Nephron (organoid): ENCODE measurements at regions not wholly inside any gene's neighbourhood (a gene's known extent, or its start where the extent isn't known, plus 50 kb on each side); places are given as distances from the start of the nearest gene placed in this dataset.
A peak's percentile ranks its signal among the peaks of the same experiment; 100 is the strongest.
"Not testable (repeated sequence)": the region's sequence is repeated elsewhere in the genome, so short reads cannot be mapped to it uniquely, and the experiment has no call there.

ENCODE experiments used
- H3K27ac Mint-ChIP-seq, 3 experiments: 2 replicates each; pipeline ENCODE4 v1.8.0; 2020; ENCODE audit warnings: mixed read lengths in 3 of 3, mild to moderate bottlenecking in 2 of 3, moderate library complexity in 1 of 3
- H3K27me3 Mint-ChIP-seq: 2 replicates; pipeline ENCODE4 v1.8.0; 2021; ENCODE audit warnings: low read depth, mild to moderate bottlenecking, moderate library complexity, mixed read lengths
- H3K36me3 Mint-ChIP-seq: 2 replicates; pipeline ENCODE4 v1.8.0; 2020; ENCODE audit warnings: low read depth, mixed read lengths
- H3K4me1 Mint-ChIP-seq: 2 replicates; pipeline ENCODE4 v1.8.0; 2020; ENCODE audit warnings: mixed read lengths
- H3K4me3 Mint-ChIP-seq, 3 experiments: 2 replicates each; pipeline ENCODE4 v1.8.0; 2020; ENCODE audit warnings: mild to moderate bottlenecking in 3 of 3, mixed read lengths in 3 of 3, moderate library complexity in 2 of 3
- H3K9me3 Mint-ChIP-seq: 2 replicates; pipeline ENCODE4 v1.8.0; 2020; ENCODE audit warnings: mixed read lengths
- CTCF ChIP-seq, 3 experiments: fragments of 200-600 bp; sonication (generic); IDR thresholded peaks; one replicate each; pipeline ENCODE4 v1.5.0; 2021; ENCODE audit warnings: antibody characterized with exemption in 3 of 3; ENCODE audit not compliant: unreplicated experiment in 3 of 3

- Mint-ChIP-seq H3K36me3 (no peaks in the 10 kb centered on the region), H3K27me3 (no peaks in the 10 kb centered on the region), H3K27ac (no peak overlapping the region), H3K4me1 (peaks cover 16% of the 10 kb centered on the region), H3K9me3 (peaks cover 21% of the 10 kb centered on the region), H3K4me3 (no peak overlapping the region)
- TF ChIP-seq CTCF (IDR thresholded peaks at IDR 0.05; ENCODE audit: unreplicated experiment in 3 of 3) = no peak
These were observed 568.8 kb downstream of the INSC start for GRCh38 chr11:15683528-15683927.

GRCh38 chr11:15685306-15685705, 570.6 kb downstream of the INSC start:
- TF ChIP-seq CTCF (IDR thresholded peaks at IDR 0.05; ENCODE audit: unreplicated experiment in 3 of 3) = no peak
- H3K36me3 Mint-ChIP-seq = peaks cover 3% of the 10 kb centered on the region
- no peak overlapping the region for H3K4me3 Mint-ChIP-seq
- no peaks in the 10 kb centered on the region for H3K27me3 Mint-ChIP-seq
- peak overlapping the region in 2 of 3 experiments; percentile 5 to 14 for H3K27ac Mint-ChIP-seq
- H3K4me1 Mint-ChIP-seq = peaks cover 28% of the 10 kb centered on the region
- peaks cover 14% of the 10 kb centered on the region for H3K9me3 Mint-ChIP-seq

GRCh38 chr11:15686259-15686658, 571.5 kb downstream of the INSC start:
- not testable (repeated sequence) for H3K27me3 Mint-ChIP-seq, H3K36me3 Mint-ChIP-seq, H3K27ac Mint-ChIP-seq, H3K4me3 Mint-ChIP-seq
- Mint-ChIP-seq H3K4me1 (peaks cover 31% of the 10 kb centered on the region), H3K9me3 (peaks cover 12% of the 10 kb centered on the region)

GRCh38 chr11:15687342-15687741, 572.6 kb downstream of the INSC start:
- H3K4me3 Mint-ChIP-seq = no peak overlapping the region
- H3K36me3 Mint-ChIP-seq = peaks cover 3% of the 10 kb centered on the region
- H3K4me1 Mint-ChIP-seq = peaks cover 33% of the 10 kb centered on the region
- no peak for TF ChIP-seq CTCF (IDR thresholded peaks at IDR 0.05; ENCODE audit: unreplicated experiment in 3 of 3)
- no peaks in the 10 kb centered on the region for H3K27me3 Mint-ChIP-seq
- peaks cover 14% of the 10 kb centered on the region for H3K9me3 Mint-ChIP-seq
- peak overlapping the region in 1 of 3 experiments; percentile 28 for H3K27ac Mint-ChIP-seq

GRCh38 chr11:15688351-15688792, 573.6 kb downstream of the INSC start:
- Mint-ChIP-seq H3K9me3 (peaks cover 17% of the 10 kb centered on the region), H3K4me3 (no peak overlapping the region), H3K27ac (no peak overlapping the region), H3K27me3 (no peaks in the 10 kb centered on the region), H3K36me3 (peaks cover 3% of the 10 kb centered on the region), H3K4me1 (peaks cover 37% of the 10 kb centered on the region)
- no peak for TF ChIP-seq CTCF (IDR thresholded peaks at IDR 0.05; ENCODE audit: unreplicated experiment in 3 of 3)

GRCh38 chr11:15690320-15690719, 575.6 kb downstream of the INSC start:
- H3K9me3 Mint-ChIP-seq = peaks cover 13% of the 10 kb centered on the region
- H3K27ac Mint-ChIP-seq = peak overlapping the region in 1 of 3 experiments; percentile 61
- peaks cover 34% of the 10 kb centered on the region for H3K4me1 Mint-ChIP-seq
- H3K36me3 Mint-ChIP-seq = peaks cover 3% of the 10 kb centered on the region
- H3K27me3 Mint-ChIP-seq = no peaks in the 10 kb centered on the region
- H3K4me3 Mint-ChIP-seq = no peak overlapping the region
- TF ChIP-seq CTCF (IDR thresholded peaks at IDR 0.05; ENCODE audit: unreplicated experiment in 3 of 3) = no peak
